HG03025 (cell line): ENCODE measurements at regions not wholly inside any gene's neighbourhood (a gene's known extent, or its start where the extent isn't known, plus 50 kb on each side); places are given as distances from the start of the nearest gene placed in this dataset.
"Not testable (repeated sequence)": the region's sequence is repeated elsewhere in the genome, so short reads cannot be mapped to it uniquely, and the experiment has no call there.

ENCODE experiments used
- ATAC-seq: cut with Tn5 transposase; IDR thresholded peaks from one replicate; pipeline ENCODE4 v1.9.1; 2021; ENCODE audit warnings: mild to moderate bottlenecking, moderate library complexity; ENCODE audit not compliant: unreplicated experiment, low FRiP score

- ATAC-seq = no peak
Observed at GRCh38 chr2:14750433-14750832, 117.9 kb downstream of the LRATD1 start.

GRCh38 chr2:14751581-14751980, 119.1 kb downstream of the LRATD1 start:
- ATAC-seq = no peak

GRCh38 chr2:14752295-14752694, 119.8 kb downstream of the LRATD1 start:
- ATAC-seq = peak; percentile 91

GRCh38 chr2:14756122-14756541, 123.6 kb downstream of the LRATD1 start:
- ATAC-seq = no peak

GRCh38 chr2:14756981-14757657, 124.6 kb downstream of the LRATD1 start:
- no peak for ATAC-seq

GRCh38 chr2:14759082-14759481, 126.6 kb downstream of the LRATD1 start:
- no peak for ATAC-seq

- ATAC-seq = no peak
Observed at GRCh38 chr2:14760169-14760568, 127.7 kb downstream of the LRATD1 start.

GRCh38 chr2:14761118-14761517, 128.6 kb downstream of the LRATD1 start:
- no peak for ATAC-seq

- ATAC-seq = no peak
Observed at GRCh38 chr2:14773696-14774095, 141.2 kb downstream of the LRATD1 start.

- ATAC-seq = no peak
Observed at GRCh38 chr2:14774436-14774968, 142.0 kb downstream of the LRATD1 start.

GRCh38 chr2:14776216-14776615, 143.7 kb downstream of the LRATD1 start:
- no peak for ATAC-seq

- no peak for ATAC-seq
Observed at GRCh38 chr2:14778015-14778414, 145.5 kb downstream of the LRATD1 start.

GRCh38 chr2:14779252-14779651, 146.7 kb downstream of the LRATD1 start:
- ATAC-seq = no peak

- ATAC-seq = no peak
Observed at GRCh38 chr2:14781142-14781541, 148.6 kb downstream of the LRATD1 start.

GRCh38 chr2:14788814-14789213, 156.3 kb downstream of the LRATD1 start:
- not testable (repeated sequence) for ATAC-seq

- ATAC-seq = no peak
Observed at GRCh38 chr2:14790041-14790640, 157.6 kb downstream of the LRATD1 start.

GRCh38 chr2:14803994-14804393, 171.5 kb downstream of the LRATD1 start:
- no peak for ATAC-seq

GRCh38 chr2:14804902-14805301, 172.4 kb downstream of the LRATD1 start:
- no peak for ATAC-seq

GRCh38 chr2:14806613-14807012, 174.1 kb downstream of the LRATD1 start:
- ATAC-seq = no peak

- no peak for ATAC-seq
Observed at GRCh38 chr2:14815201-14815600, 182.7 kb downstream of the LRATD1 start.

GRCh38 chr2:14816069-14817060, 183.8 kb downstream of the LRATD1 start:
- ATAC-seq = no peak
